ENCODE measurements at regions not wholly inside any gene's neighbourhood (a gene's known extent, or its start where the extent isn't known, plus 50 kb on each side); places are given as distances from the start of the nearest gene placed in this dataset.

DNA sequence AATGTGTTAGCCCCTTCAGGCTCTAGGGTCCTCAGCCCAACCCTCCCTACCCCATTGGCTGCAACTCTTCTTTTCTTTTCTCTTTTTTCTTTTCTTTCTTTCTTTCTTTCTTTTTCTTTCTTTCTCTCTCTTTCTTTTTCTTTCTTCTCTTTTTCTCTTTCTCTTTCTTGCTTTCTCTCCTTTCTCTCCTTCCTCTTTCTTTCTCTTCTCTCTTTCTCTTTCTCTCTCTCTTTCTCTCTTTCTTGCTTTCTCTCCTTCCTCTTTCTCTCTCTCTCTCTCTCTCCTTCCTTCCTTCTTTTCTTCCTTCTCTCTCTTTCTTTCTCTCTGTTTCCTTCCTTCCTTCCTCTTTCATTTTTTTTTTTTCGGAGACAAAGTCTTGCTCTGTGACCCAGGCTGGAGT lies 458.9 kb downstream of the TYW1 start (continued):
- TF ChIP-seq, protein P1, sequence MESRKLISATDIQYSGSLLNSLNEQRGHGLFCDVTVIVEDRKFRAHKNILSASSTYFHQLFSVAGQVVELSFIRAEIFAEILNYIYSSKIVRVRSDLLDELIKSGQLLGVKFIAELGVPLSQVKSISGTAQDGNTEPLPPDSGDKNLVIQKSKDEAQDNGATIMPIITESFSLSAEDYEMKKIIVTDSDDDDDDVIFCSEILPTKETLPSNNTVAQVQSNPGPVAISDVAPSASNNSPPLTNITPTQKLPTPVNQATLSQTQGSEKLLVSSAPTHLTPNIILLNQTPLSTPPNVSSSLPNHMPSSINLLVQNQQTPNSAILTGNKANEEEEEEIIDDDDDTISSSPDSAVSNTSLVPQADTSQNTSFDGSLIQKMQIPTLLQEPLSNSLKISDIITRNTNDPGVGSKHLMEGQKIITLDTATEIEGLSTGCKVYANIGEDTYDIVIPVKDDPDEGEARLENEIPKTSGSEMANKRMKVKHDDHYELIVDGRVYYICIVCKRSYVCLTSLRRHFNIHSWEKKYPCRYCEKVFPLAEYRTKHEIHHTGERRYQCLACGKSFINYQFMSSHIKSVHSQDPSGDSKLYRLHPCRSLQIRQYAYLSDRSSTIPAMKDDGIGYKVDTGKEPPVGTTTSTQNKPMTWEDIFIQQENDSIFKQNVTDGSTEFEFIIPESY (IDR thresholded peaks at IDR 0.05): no peak
- no peak for TF ChIP-seq SP1 (IDR thresholded peaks at IDR 0.05)
- TF ChIP-seq, protein P2, sequence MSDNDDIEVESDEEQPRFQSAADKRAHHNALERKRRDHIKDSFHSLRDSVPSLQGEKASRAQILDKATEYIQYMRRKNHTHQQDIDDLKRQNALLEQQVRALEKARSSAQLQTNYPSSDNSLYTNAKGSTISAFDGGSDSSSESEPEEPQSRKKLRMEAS (IDR thresholded peaks at IDR 0.05): no peak
- TF ChIP-seq RXRA (IDR thresholded peaks at IDR 0.05): no peak
- TF ChIP-seq NR2F2 (IDR thresholded peaks at IDR 0.05): no peak

DNA sequence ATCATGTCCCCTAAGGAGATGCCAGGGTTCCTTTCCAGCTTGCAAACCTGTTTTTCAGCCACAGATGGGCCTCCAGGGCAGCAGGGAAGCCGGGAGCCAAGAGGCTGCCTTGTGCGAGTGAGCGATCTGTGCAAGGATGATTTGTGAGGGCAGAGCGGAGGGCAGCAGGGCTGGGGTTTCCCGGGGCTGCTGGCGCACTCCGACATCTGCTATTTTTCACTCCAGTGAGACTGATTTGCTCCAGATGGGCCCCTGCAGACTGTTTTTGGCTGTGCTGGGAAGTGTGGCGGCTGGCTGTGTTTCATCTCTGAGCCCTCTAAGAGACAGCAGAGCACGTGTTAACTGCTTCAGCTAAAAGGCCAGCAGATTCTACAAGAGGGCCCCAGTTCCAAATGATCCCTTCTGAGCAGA lies 466.2 kb downstream of the TYW1 start:
- TF ChIP-seq EGR1 (IDR thresholded peaks at IDR 0.05; ENCODE audit: low read depth in 2 of 2) (no peak), NR2F2 (IDR thresholded peaks at IDR 0.05) (peak; percentile 25)
- TF ChIP-seq, protein P2 (IDR thresholded peaks at IDR 0.05): no peak
- Histone ChIP-seq H3K9me3 (ENCODE audit: control insufficient read depth in 4 of 4, low read length in 3 of 4) (peaks cover 0 to 7% (median 2%) of the 10 kb centered on the region in 4 donors), H3K9ac (ENCODE audit: low read depth in 1 of 2, low read length in 2 of 2) (no peak overlapping the region), H3K36me3 (ENCODE audit: control insufficient read depth in 4 of 4, insufficient read depth in 3 of 4, low read depth in 1 of 4, low read length in 3 of 4) (no peaks in the 10 kb centered on the region), H3K4me3 (ENCODE audit: low read depth in 1 of 3, low read length in 3 of 3) (no peak overlapping the region), H3K27me3 (ENCODE audit: control insufficient read depth in 4 of 4, insufficient read depth in 4 of 4, low read length in 3 of 4) (no peaks in the 10 kb centered on the region), H3K27ac (ENCODE audit: low read depth in 1 of 2, low read length in 2 of 2) (no peak overlapping the region), H3K4me1 (ENCODE audit: control insufficient read depth in 4 of 4, insufficient read depth in 4 of 4, low read length in 3 of 4) (no peaks in the 10 kb centered on the region)
- DNase-seq (ENCODE audit: low spot score): no peak
- WGBS: 63% methylated on average over 9 of the region's 9 CpGs

DNA sequence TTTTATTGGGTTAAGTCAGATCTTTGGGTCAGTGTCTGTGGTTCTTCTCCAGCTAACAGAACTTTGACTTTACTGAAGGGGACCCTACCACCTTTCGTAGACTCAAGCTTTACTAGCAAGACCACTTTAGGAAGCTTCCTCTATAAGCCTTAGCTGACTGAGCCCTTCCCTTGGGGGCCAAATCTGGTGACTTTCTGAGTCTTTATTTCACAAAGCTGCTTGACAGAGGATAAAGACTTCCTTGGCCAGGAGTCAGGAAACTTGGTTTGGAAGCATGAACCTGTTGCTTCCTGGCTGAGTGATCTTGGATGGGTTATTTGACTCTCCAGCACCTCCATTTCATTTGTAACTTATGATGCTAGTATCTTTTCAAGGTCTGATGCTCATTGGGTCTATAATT lies 466.7 kb downstream of the TYW1 start:
- Histone ChIP-seq H3K36me3 (ENCODE audit: control insufficient read depth in 4 of 4, insufficient read depth in 3 of 4, low read depth in 1 of 4, low read length in 3 of 4) (no peaks in the 10 kb centered on the region), H3K27ac (ENCODE audit: low read depth in 1 of 2, low read length in 2 of 2) (no peak overlapping the region), H3K9ac (ENCODE audit: low read depth in 1 of 2, low read length in 2 of 2) (no peak overlapping the region), H3K27me3 (ENCODE audit: control insufficient read depth in 4 of 4, insufficient read depth in 4 of 4, low read length in 3 of 4) (no peaks in the 10 kb centered on the region), H3K9me3 (ENCODE audit: control insufficient read depth in 4 of 4, low read length in 3 of 4) (peaks cover 0 to 8% (median 2%) of the 10 kb centered on the region in 4 donors), H3K4me1 (ENCODE audit: control insufficient read depth in 4 of 4, insufficient read depth in 4 of 4, low read length in 3 of 4) (no peaks in the 10 kb centered on the region), H3K4me3 (ENCODE audit: low read depth in 1 of 3, low read length in 3 of 3) (no peak overlapping the region)
- no peak for DNase-seq (ENCODE audit: low spot score)
- TF ChIP-seq HNF4G (IDR thresholded peaks at IDR 0.05) (no peak), HNF4A (conservative IDR thresholded peaks at IDR 0.05) (no peak), FOXA1 (IDR thresholded peaks at IDR 0.05) (no peak), FOXA2 (IDR thresholded peaks at IDR 0.05) (no peak), NR2F2 (IDR thresholded peaks at IDR 0.05) (no peak)
- TF ChIP-seq, protein P2 (IDR thresholded peaks at IDR 0.05): no peak
- 92% methylated on average over 1 of the region's 1 CpG for WGBS

DNA sequence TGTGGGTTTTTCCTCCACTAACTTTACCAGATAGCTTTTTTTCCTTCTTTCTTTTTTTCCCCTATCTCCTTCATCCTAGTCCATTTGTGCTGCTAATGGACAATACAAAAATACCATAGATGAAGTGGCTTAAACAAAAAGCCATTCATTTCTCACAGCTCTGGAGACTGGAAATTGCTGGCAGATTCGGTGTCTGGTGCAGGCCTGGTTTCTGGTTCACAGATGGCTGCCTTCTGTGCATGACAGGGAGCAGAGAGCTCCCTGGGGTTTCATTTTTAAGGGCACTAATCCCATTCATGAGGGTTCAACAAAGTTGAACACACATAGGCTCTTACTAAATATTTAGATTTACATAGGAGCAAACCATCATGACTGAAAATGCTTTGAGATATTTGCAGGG lies 467.4 kb downstream of the TYW1 start:
- no peak overlapping the region for H3K4me3 ChIP-seq (ENCODE audit: low read depth in 1 of 3, low read length in 3 of 3)
- H3K36me3 ChIP-seq (ENCODE audit: control insufficient read depth in 4 of 4, insufficient read depth in 3 of 4, low read depth in 1 of 4, low read length in 3 of 4): no peaks in the 10 kb centered on the region
- no peak overlapping the region for H3K9ac ChIP-seq (ENCODE audit: low read depth in 1 of 2, low read length in 2 of 2)
- no peak for DNase-seq (ENCODE audit: low spot score)
- TF ChIP-seq RXRA (IDR thresholded peaks at IDR 0.05): no peak
- WGBS: 82% methylated on average over 1 of the region's 1 CpG
- H3K27ac ChIP-seq (ENCODE audit: low read depth in 1 of 2, low read length in 2 of 2): no peak overlapping the region
- no peaks in the 10 kb centered on the region for H3K4me1 ChIP-seq (ENCODE audit: control insufficient read depth in 4 of 4, insufficient read depth in 4 of 4, low read length in 3 of 4)
- peaks cover 0 to 8% (median 2%) of the 10 kb centered on the region in 4 donors for H3K9me3 ChIP-seq (ENCODE audit: control insufficient read depth in 4 of 4, low read length in 3 of 4)
- no peaks in the 10 kb centered on the region for H3K27me3 ChIP-seq (ENCODE audit: control insufficient read depth in 4 of 4, insufficient read depth in 4 of 4, low read length in 3 of 4)
